HFF-Myc (cell line): ENCODE measurements at regions not wholly inside any gene's neighbourhood (a gene's known extent, or its start where the extent isn't known, plus 50 kb on each side); places are given as distances from the start of the nearest gene placed in this dataset.

Source experiments
- DNase-seq: peaks from one replicate; pipeline ENCODE4 v3.0.0-alpha.2; 2011; ENCODE audit warnings: low read depth; ENCODE audit errors: extremely low read depth
- H3K4me3 ChIP-seq: replicated peaks from 2 replicates; pipeline ENCODE4 v1.5.1; 2011; ENCODE audit warnings: low read depth, mild to moderate bottlenecking, control low read depth, low read length
- CTCF ChIP-seq: IDR thresholded peaks from 2 replicates; pipeline ENCODE4 v1.5.1; 2012; ENCODE audit warnings: mild to moderate bottlenecking, low read depth, low read length, control low read depth; ENCODE audit errors: missing control alignments

GRCh38 chr16:85183564-85183963, 71.3 kb upstream of the CIBAR2 start:
- no peak overlapping the region for H3K4me3 ChIP-seq
- no peak for DNase-seq
- no peak for TF ChIP-seq CTCF

GRCh38 chr16:85184404-85184803, 72.1 kb upstream of the CIBAR2 start:
- DNase-seq, result no peak
- TF ChIP-seq CTCF, result no peak
- no peak overlapping the region for H3K4me3 ChIP-seq

GRCh38 chr16:85185303-85186100, 73.2 kb upstream of the CIBAR2 start:
- TF ChIP-seq CTCF, result no peak
- DNase-seq, result no peak
- no peak overlapping the region for H3K4me3 ChIP-seq

- H3K4me3 ChIP-seq, result no peak overlapping the region
- no peak for TF ChIP-seq CTCF
- DNase-seq, result no peak
Measured at GRCh38 chr16:85187002-85187401, 74.7 kb upstream of the CIBAR2 start.

GRCh38 chr16:85187447-85187846, 75.2 kb upstream of the CIBAR2 start:
- no peak for DNase-seq
- no peak for TF ChIP-seq CTCF
- H3K4me3 ChIP-seq, result no peak overlapping the region

- no peak for TF ChIP-seq CTCF
- no peak for DNase-seq
- no peak overlapping the region for H3K4me3 ChIP-seq
Measured at GRCh38 chr16:85187886-85188285, 75.6 kb upstream of the CIBAR2 start.
